Choroid plexus epithelial cell (primary cell): ENCODE measurements at regions not wholly inside any gene's neighbourhood (a gene's known extent, or its start where the extent isn't known, plus 50 kb on each side); places are given as distances from the start of the nearest gene placed in this dataset.

ENCODE experiments used
- DNase-seq: peaks from one replicate; pipeline ENCODE4 v3.0.0-alpha.2; 2010; ENCODE audit warnings: low read depth
- H3K4me3 ChIP-seq: 2 replicates; pipeline ENCODE4 v1.5.1; 2011; ENCODE audit warnings: low read depth, mild to moderate bottlenecking, control low read depth, low read length, moderate library complexity
- CTCF ChIP-seq: conservative IDR thresholded peaks from 2 replicates; pipeline ENCODE4 v1.5.1; 2011; ENCODE audit warnings: low read depth, mild to moderate bottlenecking, control low read depth, inconsistent platforms, low read length, moderate library complexity

DNA sequence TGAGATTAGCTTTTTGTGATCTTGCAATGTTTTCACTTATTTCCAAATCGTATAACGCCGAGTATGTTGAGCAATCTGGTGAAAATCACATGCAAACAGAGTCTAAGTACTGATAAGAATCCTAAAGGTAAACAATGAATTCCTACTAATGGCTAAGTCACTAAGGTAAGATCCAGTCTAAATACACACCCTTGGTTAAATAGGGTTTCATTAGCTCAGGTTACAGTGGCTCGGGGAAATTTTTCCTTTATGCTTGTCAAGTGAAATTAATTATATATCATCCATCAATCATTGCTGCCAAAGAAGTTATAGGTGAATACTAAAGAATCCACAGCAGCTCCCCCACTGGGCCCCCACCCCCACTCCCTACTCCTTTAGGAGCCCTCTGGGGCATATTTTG, 139.3 kb downstream of the SOX2 start:
- no peak for TF ChIP-seq CTCF
- DNase-seq: no peak
- no peak overlapping the region for H3K4me3 ChIP-seq

GRCh38 chr3:181855825-181856224, 144.1 kb downstream of the SOX2 start:
- DNase-seq: no peak
- TF ChIP-seq CTCF: no peak
- no peak overlapping the region for H3K4me3 ChIP-seq

DNA sequence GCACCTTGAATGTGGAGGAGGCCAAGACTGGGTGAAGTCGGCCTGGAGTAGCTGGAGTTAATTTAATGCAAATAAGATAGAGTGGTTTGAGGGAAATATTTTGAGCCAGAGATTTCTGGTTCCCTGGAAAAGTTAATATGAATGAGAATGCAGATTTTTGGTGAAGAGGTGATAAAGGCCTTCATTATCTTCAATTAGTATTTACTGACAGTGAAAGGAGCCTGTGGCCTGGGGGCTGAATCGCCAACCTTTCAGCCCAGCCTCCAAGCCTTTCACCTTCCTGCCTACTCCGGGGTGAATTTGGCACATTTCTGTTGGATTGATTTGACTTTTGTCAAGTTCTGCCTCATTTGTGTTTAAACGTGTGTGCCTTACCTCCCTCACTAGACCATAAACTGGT, 147.8 kb downstream of the SOX2 start:
- no peak for TF ChIP-seq CTCF
- no peak overlapping the region for H3K4me3 ChIP-seq

DNA sequence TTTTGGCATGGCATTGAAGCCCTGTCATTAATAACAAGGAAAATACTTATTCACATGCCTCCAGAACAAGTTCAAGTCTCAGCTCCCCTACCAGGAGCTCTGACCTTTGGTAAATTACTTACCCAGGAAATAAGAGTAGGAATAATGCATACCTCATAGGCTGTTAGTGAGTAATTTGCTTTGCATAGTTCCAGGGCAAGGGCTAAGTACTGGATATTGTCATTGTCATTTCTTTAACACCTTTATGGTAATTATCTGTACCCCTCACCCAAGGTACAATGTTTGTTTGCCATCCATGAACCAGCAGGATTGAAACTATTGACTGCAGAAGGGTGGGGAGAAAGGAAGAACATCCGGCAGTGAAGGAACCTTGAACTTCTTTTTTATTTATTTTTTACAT, 148.5 kb downstream of the SOX2 start:
- no peak for DNase-seq
- TF ChIP-seq CTCF: no peak
- no peak overlapping the region for H3K4me3 ChIP-seq

More for the DNA sequence above, 147.8 kb downstream of the SOX2 start:
- DNase-seq: no peak

- DNase-seq: no peak
- TF ChIP-seq CTCF: no peak
- H3K4me3 ChIP-seq: no peak overlapping the region
Measured at GRCh38 chr3:181862502-181862901, 150.8 kb downstream of the SOX2 start.

DNA sequence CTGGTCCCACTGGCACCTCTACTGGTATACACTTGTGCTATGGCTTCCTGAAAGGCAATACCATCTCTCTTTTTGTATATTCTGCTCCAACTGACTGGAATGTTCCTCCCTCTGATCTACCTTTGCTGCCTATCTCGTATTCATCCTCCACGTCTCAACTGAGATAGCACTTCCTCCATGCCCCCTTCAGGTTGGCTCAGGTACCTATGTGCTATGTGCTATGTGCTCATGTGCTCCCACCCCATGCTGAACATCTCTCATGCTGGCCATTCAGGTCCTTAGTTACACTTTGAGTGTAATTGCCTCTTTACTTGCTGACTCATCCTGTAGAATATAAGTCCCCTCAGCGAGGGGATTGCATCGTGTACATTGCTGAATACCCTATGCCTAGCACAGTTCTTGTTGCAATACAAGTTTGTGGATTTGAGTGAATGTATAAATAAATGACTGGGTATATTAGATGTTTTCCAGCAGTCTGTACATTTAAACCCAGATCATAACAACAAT, 156.9 kb downstream of the SOX2 start:
- no peak for TF ChIP-seq CTCF
- DNase-seq: no peak
- no peak overlapping the region for H3K4me3 ChIP-seq

DNA sequence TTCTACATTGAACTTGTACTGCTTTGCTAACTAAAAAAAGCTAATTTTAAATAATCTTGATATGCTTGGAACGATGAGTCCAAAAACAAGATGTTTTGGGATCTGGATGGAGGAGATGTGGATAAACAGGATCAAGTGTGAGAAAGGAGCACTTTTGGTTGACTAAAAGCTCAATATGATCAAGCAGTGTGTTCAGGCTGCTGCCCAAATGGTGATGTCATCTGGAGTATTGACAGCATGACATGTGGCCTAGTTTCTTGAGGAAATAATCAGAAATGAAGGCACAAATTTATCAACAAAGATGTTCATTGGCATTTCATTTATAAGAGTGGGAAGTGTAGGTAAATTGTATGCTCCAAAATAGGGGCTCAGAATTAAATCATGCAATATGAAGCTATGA, 161.2 kb downstream of the SOX2 start:
- TF ChIP-seq CTCF: no peak

More for the DNA sequence above, 161.2 kb downstream of the SOX2 start:
- no peak for DNase-seq
- no peak overlapping the region for H3K4me3 ChIP-seq
